AG09319 (cell line): ENCODE measurements at regions not wholly inside any gene's neighbourhood (a gene's known extent, or its start where the extent isn't known, plus 50 kb on each side); places are given as distances from the start of the nearest gene placed in this dataset.

Source experiments
- DNase-seq: peaks from one replicate; pipeline ENCODE4 v3.0.0-alpha.2; 2010; ENCODE audit warnings: low read depth; ENCODE audit errors: extremely low read depth
- CTCF ChIP-seq: IDR thresholded peaks from 2 replicates; pipeline ENCODE4 v1.5.1; 2011; ENCODE audit warnings: low read depth, mild to moderate bottlenecking, inconsistent platforms, low read length, moderate library complexity

- DNase-seq, result no peak
- no peak for TF ChIP-seq CTCF
Observed at GRCh38 chr4:103907414-103907813, 187.6 kb upstream of the TACR3 start.

- no peak for DNase-seq
- no peak for TF ChIP-seq CTCF
Observed at GRCh38 chr4:103904123-103904522, 184.3 kb upstream of the TACR3 start.

- DNase-seq, result no peak
- TF ChIP-seq CTCF, result no peak
Observed at GRCh38 chr4:103902730-103903129, 182.9 kb upstream of the TACR3 start.

- no peak for DNase-seq
- no peak for TF ChIP-seq CTCF
Observed at GRCh38 chr4:103895876-103896465, 176.2 kb upstream of the TACR3 start.

- no peak for DNase-seq
- TF ChIP-seq CTCF, result no peak
Observed at GRCh38 chr4:103892586-103892985, 172.8 kb upstream of the TACR3 start.

GRCh38 chr4:103887191-103887590, 167.4 kb upstream of the TACR3 start:
- TF ChIP-seq CTCF, result no peak
- DNase-seq, result no peak

GRCh38 chr4:103885152-103885551, 165.4 kb upstream of the TACR3 start:
- TF ChIP-seq CTCF, result no peak
- no peak for DNase-seq
